Activated CD4-positive, alpha-beta T cell treated with anti-CD3 and anti-CD28 coated beads, Interleukin-2, Interleukin-4, amounts not matched to agents 100 ng/mL and 50 ng/mL, durations not matched to agents 16 hours and 8 hours (primary cell): ENCODE measurements at regions not wholly inside any gene's neighbourhood (a gene's known extent, or its start where the extent isn't known, plus 50 kb on each side); places are given as distances from the start of the nearest gene placed in this dataset.

Source experiments
- DNase-seq: peaks from one replicate; pipeline ENCODE4 v3.0.0-alpha.2; 2020; ENCODE audit warnings: low spot score

DNA sequence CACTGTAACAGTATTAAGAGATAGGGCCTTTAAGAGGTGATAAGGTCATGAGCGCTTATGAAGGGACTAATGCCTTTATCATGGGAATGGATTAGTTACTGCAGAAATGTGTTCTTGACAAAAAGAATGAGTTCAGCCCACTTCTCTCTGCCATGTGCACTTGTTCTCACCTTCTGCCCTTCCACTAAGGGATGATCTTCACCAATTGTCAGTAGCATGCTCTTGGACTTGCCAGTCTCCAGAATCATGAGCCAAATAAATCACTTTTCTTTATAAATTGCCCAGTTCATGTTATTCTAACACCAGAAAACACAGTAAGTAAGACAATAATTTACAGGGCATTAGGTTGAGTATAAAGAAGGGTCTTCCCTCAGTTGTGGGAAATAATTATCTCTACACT, 189.1 kb downstream of the CRPPA start:
- no peak for DNase-seq

DNA sequence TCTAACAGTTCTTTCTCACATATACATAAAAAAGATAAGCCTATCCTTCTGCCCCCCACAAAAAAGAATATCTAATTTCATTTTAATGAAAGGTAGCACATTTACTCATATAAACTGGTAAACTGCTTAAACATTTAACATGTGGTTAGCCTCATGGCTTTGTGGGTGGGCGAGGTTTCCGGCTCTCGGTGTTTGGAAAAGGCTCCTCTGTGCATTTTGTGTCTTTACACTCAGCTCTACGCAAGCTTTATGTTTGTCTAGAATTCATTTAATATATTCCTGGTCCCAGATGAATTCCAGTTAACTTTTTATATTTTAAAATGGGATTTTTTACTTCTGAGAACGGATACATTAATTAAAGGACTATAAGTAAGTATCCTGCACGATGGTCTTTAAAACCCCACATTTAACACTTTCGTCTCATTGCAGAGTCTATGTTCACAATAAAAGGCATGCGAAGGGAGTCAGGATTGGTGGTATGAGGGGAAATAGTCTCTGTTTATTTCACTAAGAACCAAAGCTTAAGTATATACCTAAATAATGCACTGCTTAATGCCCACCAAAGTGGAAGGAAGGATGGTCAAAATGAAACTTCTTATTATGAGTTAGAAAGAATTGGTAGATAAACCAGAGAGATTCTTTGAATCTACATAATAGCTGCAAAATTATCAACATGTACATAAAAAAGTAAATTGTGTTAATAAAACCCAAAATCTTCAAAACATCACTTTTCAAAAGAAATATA, 197.2 kb downstream of the CRPPA start:
- peak; percentile 39 for DNase-seq

DNA sequence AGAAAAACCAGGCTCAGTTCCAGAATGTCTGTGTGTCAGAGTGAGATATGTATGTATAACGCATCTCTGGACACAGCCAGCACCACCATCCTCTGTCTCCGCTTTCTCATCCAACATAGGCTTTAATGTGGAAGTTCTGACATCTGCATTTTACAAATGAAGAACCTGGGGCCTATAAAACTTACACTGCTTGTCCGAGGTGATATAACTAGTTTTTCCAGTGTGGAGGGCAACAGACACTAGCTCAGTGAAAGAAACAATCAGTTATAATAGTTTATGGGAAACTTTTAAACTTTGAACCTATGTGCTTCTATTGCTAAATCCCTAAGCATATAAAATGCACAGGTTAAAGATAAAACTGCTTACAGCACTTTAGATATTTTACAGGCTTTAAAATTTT, 208.7 kb downstream of the CRPPA start:
- DNase-seq = no peak

DNA sequence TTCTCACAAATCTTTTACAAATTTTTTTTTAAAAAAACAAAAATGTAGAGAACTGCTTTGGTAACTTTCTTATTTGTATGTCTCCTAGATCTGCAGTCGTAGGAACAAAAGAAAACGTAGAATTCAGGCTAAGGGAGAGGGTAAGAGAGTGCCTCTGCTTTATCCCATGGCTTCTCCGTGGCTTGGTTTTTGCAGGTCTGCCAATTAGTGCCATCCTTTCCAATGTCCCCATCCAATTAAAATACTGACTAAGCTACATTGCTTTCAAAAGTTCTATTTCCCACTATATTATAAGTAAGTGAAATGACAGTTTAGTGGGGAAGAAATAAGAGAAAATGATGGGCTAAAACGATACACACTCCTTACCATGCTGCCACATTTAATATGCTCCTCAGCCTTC, 209.3 kb downstream of the CRPPA start:
- no peak for DNase-seq

DNA sequence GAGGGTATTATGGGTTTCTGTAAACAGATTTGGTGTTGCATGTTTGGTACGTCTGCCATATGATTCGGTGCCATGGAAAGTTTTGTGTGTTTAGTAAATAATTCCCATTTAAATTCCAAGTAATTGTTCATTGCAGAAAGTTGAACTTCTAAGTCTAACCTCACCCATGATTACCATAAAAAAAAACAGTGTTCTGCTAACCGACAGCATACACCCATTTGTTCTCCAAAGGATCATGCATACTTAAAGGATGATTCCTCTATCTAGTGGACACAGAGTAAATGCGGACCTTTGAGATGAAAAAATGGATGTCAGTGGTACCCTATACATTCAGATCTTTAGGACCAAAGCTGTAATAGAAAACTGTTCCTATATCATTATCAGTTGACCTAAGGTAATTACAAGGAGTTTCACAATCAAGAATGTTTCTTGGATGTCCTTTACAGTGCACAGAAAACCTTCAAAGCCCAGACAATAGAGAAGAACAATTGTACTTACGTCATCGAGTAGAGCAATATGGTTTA, 209.9 kb downstream of the CRPPA start:
- no peak for DNase-seq

DNA sequence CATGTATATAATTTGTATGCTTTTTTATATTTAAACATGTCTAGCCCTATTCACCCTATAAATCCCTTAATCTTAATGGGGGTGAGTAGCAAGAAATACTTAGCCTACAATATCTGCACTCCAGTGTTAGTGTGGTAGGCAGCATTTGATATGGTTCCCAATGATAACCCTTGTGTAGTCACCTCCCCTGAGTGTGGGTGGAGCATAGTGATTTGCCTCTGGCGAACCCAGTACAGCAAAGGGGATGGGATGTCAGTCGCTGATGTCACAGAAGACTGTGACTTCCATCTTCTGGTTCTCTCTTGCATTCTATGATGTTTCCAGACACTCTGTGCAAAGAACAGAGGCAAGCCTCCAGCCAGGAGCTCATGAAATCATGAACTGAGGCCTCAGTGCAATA, 211.2 kb downstream of the CRPPA start:
- DNase-seq = no peak

DNA sequence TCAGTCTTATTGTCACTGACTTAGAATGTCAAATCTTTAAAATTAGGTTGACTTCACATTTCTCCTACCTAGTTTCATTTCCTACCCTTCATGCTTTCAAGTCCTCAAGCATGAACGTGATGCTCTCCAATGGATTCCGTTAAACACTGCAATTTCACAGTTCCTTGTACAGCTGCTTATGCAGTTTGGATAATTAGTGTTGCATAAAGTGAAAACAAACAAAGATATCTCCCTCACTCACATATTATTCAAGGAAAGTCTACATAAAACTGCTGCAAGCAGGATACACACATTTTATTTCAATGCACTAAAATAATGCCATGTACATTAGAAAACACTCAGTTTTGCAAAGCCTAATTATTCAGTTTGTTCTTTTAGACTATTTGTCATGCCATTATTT, 214.0 kb downstream of the CRPPA start:
- DNase-seq = no peak

DNA sequence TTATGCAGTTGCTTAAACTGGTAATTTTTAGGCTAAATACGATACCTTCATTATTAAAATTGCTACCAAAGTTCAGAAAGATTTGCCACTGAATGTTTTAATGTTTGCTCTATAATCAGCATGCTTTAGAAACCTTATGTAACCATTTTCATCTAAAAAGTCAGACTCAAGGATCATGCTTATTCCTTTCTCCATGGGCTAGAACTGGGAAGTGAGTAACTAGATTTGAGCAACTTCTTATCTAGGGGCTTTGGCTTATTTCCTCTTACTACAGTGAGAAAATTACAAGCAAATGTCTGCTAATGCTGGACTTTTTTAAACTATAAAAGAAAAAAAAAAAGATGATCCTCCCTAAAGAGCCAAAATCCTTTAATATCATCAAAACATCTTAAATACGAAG, 215.9 kb downstream of the CRPPA start:
- DNase-seq = no peak

DNA sequence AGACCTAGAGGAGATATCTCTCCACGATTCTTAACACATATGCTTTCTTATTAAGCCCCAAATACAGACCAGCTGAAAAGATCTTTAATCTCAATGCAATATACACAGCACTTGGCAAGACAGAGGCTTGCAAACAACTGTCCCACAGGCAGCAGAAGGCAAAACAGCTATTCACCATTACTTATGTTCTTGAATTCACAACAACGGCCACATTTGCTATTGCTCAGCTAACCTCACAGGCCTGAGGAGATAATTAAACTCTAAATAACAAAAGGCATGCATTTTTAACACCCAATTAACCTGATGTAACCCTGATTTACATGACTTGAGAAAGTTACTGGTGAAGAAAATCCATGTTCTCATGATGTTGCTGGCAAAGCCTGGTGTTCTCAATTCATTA, 216.4 kb downstream of the CRPPA start:
- DNase-seq = no peak

DNA sequence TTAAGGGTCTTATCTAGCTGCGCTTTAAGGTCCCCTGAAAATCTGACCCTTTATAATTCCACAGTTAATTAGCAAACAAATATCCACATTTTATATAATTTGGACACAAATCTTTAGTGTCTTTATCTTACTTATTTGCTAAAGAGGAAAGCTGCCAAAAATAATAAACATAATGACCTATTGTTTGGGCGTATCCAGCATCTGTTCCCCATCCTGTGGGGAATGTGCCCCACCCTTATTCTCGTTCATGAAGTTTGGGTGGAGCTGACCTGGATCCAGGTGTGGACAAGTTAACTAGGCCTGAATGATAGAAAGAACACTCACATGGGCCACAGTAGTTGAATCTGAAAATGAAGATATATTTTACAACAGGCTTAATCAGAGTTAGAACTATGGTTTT, 218.3 kb downstream of the CRPPA start:
- no peak for DNase-seq

DNA sequence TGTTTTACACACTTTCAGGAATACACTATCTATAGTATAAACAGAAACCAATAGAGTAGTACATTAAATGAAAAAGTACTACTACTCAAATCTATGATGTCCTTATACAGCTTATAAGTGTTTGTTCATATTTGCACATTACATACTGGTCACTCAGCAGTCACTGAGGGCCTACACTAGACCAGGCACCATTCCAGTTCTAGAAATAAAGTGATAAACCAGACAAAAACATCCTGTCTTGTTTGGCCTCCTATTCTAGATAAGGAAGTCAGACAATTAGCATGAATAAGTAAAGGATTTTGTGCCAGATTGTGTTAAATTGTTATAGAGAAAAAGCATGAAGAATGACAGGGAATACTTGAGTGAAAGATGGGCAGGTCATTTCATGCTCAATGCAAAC, 219.0 kb downstream of the CRPPA start:
- no peak for DNase-seq

DNA sequence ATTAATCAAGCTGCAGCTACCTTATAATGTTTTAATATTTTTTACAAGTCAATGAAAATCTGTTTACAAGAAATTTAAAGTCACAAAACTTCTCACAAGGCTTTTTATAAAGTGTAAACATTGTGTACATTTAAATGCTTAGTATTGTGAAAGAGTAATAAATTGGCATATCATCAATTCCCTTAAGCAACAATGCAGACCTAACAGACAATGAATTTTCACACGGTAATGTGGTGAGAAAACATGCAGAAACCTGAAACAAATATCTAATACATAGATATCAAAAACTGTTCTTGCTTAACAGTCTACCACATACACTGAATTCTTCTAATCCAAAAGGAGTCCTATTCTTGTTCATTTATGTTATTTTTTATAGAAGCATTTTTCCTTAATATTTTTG, 220.7 kb downstream of the CRPPA start:
- no peak for DNase-seq

DNA sequence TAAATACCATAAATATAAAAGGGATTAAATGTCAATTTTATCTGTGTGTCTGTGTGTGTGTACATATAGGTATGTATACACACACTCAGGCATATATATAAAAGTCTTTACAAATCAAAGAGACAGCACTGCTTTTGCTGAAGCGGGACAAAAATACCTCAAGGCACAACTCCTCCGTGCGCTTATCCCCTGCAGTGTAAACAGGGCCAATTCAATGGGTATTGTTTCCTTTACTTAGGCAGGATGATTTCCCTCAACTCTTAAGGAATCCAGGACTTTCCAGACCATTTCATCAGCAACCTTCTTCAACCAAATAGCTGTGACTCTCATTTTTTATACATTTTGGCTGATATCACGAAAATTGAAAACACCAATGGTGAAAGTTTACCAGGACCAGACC, 227.7 kb downstream of the CRPPA start:
- no peak for DNase-seq

DNA sequence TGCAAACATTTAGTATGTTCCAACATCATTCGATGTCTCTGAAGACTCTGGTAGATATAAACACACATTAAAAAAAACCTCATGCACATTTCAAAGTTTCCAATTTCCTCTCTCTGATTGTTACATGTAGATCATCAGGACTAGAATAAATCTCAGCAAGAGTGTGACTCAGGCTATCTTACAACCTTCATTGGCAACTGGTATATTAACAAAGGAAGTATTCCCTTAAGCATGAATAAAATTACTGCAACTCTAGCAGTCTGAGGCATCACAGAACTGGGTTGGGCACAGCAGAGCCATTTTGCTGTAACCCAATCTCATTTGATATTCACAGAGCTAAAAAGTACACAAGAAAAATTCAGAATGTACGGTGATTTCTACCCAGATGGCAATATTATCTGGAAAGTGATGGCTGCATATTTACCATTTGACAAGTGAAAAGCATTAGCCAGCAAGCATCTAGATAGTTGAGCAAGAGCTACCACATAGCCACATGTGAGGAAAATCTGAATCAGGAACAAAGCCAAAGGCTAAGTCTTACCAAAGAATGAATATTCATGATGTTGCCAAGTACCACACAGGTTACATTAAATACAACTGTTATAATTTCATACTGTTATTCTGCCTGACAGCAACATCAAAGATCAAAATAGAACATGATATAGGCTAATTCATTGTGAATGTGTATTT, 232.2 kb downstream of the CRPPA start:
- DNase-seq = no peak

DNA sequence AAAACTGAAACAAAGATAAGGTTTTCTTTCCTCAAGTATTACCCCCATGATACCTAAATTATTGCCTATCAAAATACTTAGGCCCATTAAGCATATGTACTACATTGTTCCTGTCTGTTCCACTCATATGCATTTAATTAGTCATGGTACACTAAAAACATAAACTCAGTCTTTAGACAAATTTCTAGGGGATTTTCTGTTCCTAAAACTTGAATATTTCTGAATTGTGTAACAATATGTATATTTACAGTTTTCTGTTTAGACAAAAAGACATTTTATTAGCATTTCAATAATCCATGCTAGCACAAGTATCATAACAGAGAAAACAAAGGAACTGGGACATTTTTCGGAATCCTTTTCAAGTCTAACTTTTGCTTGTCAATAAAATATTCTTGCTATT, 234.2 kb downstream of the CRPPA start:
- no peak for DNase-seq

DNA sequence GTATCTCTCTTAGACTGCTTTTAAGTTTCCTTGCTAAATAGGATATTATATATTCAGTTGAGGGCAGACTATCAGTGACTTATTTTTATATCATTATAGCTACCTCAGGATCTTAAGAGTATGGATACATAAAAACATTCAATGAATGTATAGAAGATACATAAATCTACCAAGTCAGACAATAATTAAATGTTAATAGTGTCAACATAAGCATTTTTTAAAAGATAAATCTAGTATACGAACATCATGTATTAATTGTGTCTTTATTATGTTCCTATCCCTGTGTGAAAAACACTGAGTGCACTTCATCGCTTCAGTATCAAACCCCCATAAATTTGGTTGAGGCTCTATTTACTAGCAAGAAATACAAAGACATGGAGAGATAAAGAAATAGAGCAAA, 242.8 kb downstream of the CRPPA start:
- DNase-seq = no peak

DNA sequence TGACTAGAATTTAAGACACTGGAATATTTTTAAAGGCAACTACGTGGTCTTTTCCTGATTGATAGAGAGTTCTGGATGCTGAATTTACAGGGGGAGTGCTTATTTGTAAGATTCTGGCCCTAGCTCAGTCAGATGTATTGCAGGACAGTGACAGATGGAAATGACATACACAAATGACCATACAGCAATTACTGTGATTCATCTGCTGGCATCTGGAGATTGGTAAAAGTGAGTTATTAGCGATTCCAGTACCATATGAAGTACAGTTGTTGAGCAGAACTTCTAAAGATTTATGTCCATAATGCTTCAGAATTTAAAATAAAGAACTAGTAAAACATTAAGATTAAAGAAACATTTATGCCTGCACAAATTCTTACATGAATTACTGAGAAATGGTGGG, 243.2 kb downstream of the CRPPA start:
- no peak for DNase-seq

DNA sequence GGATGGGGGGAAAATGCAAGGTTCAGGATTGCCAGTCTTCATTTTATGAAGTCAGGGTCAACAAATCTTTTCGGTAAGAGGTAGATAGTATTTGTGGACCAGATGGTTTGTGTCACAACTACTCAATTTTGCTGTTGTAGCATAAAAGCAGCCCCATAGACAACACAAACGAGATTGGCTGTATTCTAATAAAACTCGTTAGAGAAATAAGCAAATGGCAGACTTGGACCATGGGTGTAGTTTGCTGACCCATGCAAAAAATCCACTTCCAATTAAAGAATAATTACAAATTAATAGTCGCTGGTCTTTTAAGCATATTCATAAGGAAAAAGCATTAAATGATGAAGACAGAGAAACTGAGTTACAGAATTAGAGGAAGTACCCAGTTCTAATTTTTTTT, 247.1 kb downstream of the CRPPA start:
- DNase-seq = no peak

DNA sequence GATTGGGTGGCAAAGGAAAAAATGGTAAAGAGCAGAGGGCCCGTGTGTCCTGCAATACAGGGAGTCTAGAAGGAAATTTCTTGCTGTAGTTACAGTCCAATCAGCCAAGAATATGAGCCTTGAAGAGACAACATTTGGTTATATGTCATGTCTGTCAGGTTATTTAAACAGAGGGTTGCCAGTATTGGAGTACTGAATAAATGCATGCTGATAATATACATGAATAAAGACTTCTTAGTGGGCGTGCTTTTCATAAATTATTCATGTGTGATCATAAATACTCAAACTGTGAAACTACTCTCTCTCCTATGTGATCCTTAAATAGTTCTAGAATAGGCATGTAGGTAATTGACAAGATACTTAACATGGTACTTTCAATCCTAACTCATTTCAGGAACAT, 249.0 kb downstream of the CRPPA start:
- no peak for DNase-seq

DNA sequence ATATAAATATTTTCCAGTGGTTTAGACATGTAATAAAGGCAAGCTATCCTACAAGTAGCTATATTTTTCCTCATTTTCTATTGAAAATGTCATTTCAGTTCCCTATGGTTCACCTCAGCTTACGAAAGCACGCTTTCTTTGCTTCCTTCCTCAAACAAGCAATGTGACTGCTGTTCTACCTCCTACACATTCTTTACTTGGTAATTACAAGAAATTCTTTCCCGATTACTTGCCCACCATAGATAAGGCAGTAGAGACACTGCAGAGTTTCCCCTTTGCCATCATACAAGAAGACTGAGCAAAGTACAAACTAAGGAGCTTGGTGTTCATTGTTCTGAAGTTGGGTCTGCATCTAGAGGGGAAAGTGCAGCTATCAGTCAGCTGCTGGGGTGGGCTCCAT, 249.4 kb downstream of the CRPPA start:
- no peak for DNase-seq

DNA sequence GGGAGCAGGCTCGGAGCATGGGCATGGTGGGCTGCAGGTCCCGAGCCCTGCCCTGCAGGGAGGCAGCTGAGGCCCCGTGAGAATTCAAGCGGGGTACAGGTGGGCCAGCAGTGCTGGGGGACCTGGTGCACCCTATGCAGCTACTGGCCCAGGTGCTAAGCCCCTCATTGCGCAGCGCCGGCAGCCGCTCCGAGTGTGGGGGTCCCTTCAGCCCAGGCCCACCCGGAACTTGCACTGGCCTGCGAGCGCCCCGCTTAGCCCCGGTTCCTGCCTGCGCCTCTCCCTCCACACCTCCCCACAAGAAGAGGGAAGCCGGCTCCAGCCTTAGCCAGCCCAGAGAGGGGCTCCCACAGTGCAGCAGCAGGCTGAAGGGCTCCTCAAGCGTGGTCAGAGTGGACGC, 250.7 kb downstream of the CRPPA start:
- no peak for DNase-seq

DNA sequence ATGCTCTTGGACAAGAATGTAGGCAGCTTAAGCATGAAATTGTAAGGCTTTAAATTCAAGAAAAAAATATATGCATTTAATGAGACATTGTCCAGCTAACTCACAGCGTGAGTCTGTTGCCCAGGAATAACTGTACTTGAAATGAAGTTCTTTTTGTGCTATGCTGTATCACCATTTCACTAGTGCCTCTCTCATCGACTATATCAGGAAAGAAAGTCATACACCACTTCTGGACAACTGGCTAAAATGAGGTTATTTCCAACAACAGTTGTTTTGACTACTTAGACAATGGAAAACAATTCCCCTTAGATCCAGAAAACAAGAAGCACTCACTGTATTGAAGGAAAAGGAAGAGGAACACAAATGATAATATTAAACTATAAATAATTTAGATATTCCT, 251.8 kb downstream of the CRPPA start:
- DNase-seq = no peak

DNA sequence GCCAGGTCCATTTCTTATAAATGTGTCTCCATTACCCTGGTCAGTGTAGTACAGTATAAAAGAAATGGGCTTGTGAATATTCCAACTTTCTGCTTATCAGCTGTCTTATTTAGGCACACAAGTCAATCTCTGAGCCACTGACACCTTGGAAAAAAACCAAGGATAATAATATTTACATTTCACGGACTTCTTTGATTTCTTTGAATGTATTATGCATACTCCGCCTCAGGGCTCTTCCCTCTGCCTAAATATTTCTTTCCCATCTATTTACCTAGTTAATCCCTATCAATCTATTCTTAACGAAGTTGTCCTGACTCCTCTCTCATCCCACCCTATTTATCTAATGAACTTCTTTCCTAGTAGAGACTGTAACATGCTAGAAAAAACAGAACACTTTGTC, 253.8 kb downstream of the CRPPA start:
- no peak for DNase-seq

DNA sequence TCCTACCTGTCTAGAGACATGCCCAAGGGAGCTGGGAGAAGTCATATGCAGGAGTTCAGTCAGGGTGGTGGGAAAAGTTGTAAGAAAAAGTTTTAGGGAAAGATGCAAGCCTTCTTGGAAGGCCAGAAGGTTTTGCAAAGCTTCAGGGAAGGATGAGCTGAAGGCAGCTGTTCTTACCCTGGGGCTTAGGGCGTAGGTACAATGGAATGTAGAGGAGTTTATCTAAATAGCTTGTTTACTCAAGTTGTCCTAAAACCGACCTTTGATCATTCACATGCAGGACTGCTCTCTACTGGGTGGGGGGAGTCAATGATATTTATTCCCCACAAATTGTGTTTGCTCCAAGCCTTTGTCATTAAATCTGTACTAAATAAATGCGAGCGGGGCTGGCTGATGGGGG, 277.0 kb downstream of the CRPPA start:
- DNase-seq = no peak
